Mesothelial cell of epicardium (in vitro differentiated cells): ENCODE measurements at regions not wholly inside any gene's neighbourhood (a gene's known extent, or its start where the extent isn't known, plus 50 kb on each side); places are given as distances from the start of the nearest gene placed in this dataset.

Experiments
- DNase-seq, 2 experiments: peaks; one replicate each; pipeline ENCODE4 v3.0.0; 2021; ENCODE audit warnings: low spot score in 2 of 2; ENCODE audit not compliant: unreplicated experiment in 2 of 2
- H3K27ac Mint-ChIP-seq: 2 replicates; pipeline ENCODE4 v1.8.0; 2021; ENCODE audit warnings: mixed read lengths
- H3K27me3 Mint-ChIP-seq: 2 replicates; pipeline ENCODE4 v1.8.0; 2021; ENCODE audit warnings: low read depth, mixed read lengths
- H3K36me3 Mint-ChIP-seq: 2 replicates; pipeline ENCODE4 v1.8.0; 2021; ENCODE audit warnings: mixed read lengths
- H3K4me1 Mint-ChIP-seq: 2 replicates; pipeline ENCODE4 v1.8.0; 2021; ENCODE audit warnings: mixed read lengths
- H3K4me3 Mint-ChIP-seq: 2 replicates; pipeline ENCODE4 v1.8.0; 2021; ENCODE audit warnings: mild to moderate bottlenecking, moderate library complexity, mixed read lengths
- H3K9me3 Mint-ChIP-seq: 2 replicates; pipeline ENCODE4 v1.8.0; 2021; ENCODE audit warnings: mixed read lengths
- TF ChIP-seq, protein P1 (sequence below): fragments of 200-600 bp; sonication (generic); IDR thresholded peaks from one replicate; pipeline ENCODE4 v1.5.0; 2021; ENCODE audit warnings: antibody characterized with exemption; ENCODE audit not compliant: unreplicated experiment

DNA sequence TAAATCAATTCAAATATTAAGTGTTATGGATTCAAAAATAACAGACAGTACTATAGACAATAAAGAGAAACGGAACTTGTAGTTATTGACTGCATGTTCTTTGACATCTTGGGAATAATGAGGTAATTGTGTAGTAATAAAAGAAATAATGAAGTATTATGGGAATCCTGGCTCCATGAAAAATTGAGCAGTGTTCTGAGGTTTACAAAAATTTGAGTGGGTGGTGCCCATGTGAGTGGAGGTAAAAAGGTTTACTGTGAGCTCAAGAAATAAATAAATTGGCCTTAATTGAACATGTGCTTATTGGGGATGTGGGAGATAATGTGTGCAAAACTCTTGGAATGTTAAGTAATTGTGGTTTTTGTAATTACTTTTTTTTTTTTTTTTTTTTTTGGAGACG is 1013.7 kb upstream of the GJE1 start:
- TF ChIP-seq, protein P1, sequence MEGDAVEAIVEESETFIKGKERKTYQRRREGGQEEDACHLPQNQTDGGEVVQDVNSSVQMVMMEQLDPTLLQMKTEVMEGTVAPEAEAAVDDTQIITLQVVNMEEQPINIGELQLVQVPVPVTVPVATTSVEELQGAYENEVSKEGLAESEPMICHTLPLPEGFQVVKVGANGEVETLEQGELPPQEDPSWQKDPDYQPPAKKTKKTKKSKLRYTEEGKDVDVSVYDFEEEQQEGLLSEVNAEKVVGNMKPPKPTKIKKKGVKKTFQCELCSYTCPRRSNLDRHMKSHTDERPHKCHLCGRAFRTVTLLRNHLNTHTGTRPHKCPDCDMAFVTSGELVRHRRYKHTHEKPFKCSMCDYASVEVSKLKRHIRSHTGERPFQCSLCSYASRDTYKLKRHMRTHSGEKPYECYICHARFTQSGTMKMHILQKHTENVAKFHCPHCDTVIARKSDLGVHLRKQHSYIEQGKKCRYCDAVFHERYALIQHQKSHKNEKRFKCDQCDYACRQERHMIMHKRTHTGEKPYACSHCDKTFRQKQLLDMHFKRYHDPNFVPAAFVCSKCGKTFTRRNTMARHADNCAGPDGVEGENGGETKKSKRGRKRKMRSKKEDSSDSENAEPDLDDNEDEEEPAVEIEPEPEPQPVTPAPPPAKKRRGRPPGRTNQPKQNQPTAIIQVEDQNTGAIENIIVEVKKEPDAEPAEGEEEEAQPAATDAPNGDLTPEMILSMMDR = no peak
- Mint-ChIP-seq H3K4me1 (peaks cover 17% of the 10 kb centered on the region), H3K27ac (peak overlapping the region; percentile 34), H3K27me3 (no peaks in the 10 kb centered on the region), H3K4me3 (no peak overlapping the region), H3K9me3 (peaks cover 10% of the 10 kb centered on the region), H3K36me3 (peaks cover 2% of the 10 kb centered on the region)
- no peak for DNase-seq

DNA sequence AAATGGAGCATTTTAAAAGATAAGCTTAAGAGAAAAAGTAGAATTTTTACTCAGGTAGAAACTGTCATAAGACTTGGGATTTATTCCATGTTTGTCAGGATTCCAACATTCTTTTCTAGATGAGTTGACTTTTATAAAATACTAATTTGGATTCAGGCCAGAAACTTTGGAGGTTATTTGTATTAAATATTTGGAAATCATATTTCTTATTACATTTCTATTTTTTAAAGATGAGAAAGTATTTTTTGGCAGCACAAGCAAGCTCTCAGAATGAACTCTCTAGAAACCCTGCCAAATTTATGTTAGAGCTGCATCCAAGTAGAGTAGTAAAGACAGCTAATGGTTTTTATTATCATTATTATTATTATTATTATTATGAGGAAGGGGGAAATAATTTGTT is 1014.9 kb upstream of the GJE1 start:
- peaks cover 8% of the 10 kb centered on the region for H3K9me3 Mint-ChIP-seq
- H3K27ac Mint-ChIP-seq = peak overlapping the region; percentile 81

DNA sequence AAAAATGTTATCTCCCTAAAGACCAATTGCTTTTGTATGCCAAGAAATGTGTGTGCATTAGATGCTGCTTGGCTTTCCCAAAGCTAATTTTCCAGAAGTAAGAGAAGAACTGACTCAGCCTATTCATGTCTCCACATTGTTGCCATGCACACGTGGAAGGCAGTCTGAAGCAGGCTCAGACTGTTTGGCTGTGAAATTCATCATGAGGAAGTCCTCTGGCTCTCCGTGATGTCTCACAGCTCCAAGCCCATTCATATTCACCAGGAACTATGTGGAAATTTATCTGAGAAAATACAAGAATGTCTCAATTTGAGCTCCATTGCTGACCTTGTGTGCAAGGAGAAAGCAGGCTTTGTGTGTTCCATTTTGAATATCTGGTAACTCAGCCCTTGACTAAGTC is 1022.2 kb upstream of the GJE1 start:
- no peak overlapping the region for H3K4me3 Mint-ChIP-seq
- DNase-seq = no peak
- H3K27ac Mint-ChIP-seq = no peak overlapping the region
- TF ChIP-seq, protein P1 = no peak
- H3K27me3 Mint-ChIP-seq = no peaks in the 10 kb centered on the region
- no peaks in the 10 kb centered on the region for H3K9me3 Mint-ChIP-seq
- no peaks in the 10 kb centered on the region for H3K36me3 Mint-ChIP-seq
- H3K4me1 Mint-ChIP-seq = peaks cover 7% of the 10 kb centered on the region

More for the DNA sequence above, 1014.9 kb upstream of the GJE1 start:
- DNase-seq = no peak
- H3K27me3 Mint-ChIP-seq = no peaks in the 10 kb centered on the region
- H3K4me3 Mint-ChIP-seq = no peak overlapping the region
- peaks cover 2% of the 10 kb centered on the region for H3K36me3 Mint-ChIP-seq
- TF ChIP-seq, protein P1 = no peak
- H3K4me1 Mint-ChIP-seq = peaks cover 17% of the 10 kb centered on the region

DNA sequence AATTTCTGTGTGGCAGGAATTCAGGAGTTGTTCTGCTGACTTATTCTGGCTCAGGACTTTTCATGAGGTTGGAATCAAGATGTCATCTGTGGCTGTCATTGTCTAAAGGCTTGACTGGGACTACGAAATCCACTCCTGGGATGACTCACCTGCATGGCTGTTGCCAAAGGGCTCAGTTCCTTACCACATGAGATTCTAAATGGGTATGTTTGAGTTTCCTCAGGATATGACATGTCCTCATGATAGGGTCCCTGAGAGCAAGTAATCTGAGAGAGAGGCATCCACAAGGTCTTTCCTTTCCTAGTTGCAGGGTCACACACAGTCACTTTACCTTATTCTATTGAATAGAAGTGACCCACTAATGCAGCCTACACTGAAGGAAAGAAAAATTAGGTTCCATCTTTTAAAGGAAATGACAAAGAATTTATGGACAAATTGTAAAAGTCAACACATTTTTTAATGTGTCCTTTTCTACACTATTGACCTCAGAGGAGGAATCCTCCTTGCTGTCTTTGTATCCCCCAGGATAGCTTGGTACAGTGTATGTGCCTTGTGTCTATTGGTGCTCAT is 1025.0 kb upstream of the GJE1 start:
- Mint-ChIP-seq H3K27ac (no peak overlapping the region), H3K4me1 (peaks cover 3% of the 10 kb centered on the region), H3K36me3 (no peaks in the 10 kb centered on the region), H3K9me3 (peaks cover 9% of the 10 kb centered on the region), H3K27me3 (no peaks in the 10 kb centered on the region), H3K4me3 (no peak overlapping the region)
- DNase-seq = no peak
- TF ChIP-seq, protein P1 = no peak

DNA sequence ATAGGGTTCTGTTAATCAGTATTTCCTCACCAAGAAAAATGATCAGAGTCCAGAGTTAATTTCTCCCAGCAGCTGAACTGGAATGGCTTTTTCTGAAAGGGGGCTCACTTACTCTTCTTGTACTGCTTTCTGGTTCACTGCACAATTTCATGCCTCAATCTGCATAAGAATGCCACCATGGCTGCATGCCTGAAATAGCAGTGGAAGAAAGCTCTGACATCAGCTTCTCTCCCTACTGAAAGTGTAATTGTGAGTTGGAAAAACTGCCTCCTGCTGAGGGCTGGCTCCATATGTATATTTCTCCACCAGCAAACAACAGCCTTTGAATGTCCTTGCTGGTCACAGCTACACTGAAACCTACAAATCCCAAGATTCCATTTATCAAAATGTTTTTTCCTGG is 1027.2 kb upstream of the GJE1 start:
- Mint-ChIP-seq H3K4me3 (no peak overlapping the region), H3K36me3 (no peaks in the 10 kb centered on the region), H3K27me3 (no peaks in the 10 kb centered on the region), H3K27ac (no peak overlapping the region), H3K9me3 (peaks cover 9% of the 10 kb centered on the region), H3K4me1 (peaks cover 3% of the 10 kb centered on the region)
- TF ChIP-seq, protein P1 = no peak
- no peak for DNase-seq

DNA sequence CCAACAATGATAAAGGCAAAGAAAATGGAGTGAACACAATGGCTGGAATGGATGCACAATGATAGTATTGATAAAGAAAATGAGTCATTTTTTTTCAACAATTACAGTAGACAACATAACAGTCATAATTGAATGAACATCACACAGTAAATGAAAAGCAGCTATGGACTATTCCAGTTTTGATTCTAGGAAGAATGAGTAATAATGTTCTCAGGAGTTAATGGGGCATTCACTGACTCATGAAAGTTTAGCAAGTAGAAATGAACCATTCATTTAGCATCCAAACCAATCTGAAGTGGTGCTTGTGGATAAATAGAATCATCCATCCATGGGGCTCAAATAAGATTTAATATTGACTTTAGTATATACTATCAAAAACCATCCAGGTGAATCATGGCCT is 1029.5 kb upstream of the GJE1 start:
- Mint-ChIP-seq H3K27me3 (no peaks in the 10 kb centered on the region), H3K4me3 (no peak overlapping the region), H3K9me3 (peaks cover 14% of the 10 kb centered on the region), H3K27ac (no peak overlapping the region), H3K36me3 (no peaks in the 10 kb centered on the region), H3K4me1 (peaks cover 3% of the 10 kb centered on the region)
- DNase-seq = no peak
- TF ChIP-seq, protein P1 = no peak
